ENCODE measurements at regions not wholly inside any gene's neighbourhood (a gene's known extent, or its start where the extent isn't known, plus 50 kb on each side); places are given as distances from the start of the nearest gene placed in this dataset.

- TF ChIP-seq POLR2AphosphoS5 (IDR thresholded peaks at IDR 0.05; ENCODE audit: insufficient read depth in 1 of 2, low read depth in 1 of 2): no peak
- no peak for TF ChIP-seq CTCF (IDR thresholded peaks at IDR 0.05)
Observed at GRCh38 chr5:4370218-4370617, 769.9 kb upstream of the ADAMTS16 start.
